H1 (cell line): ENCODE measurements at regions not wholly inside any gene's neighbourhood (a gene's known extent, or its start where the extent isn't known, plus 50 kb on each side); places are given as distances from the start of the nearest gene placed in this dataset.

Experiments used
- CTCF ChIA-PET: fragments of 300-600 bp; sonication (Branson Sonifier 250); formaldehyde crosslinking; loops from one replicate; lab custom pipeline; 2021; ENCODE audit not compliant: partially characterized antibody; lab: Charles Lee
- POLR2A ChIA-PET: fragments of 300-600 bp; sonication (Branson Sonifier 250); formaldehyde crosslinking; loops from one replicate; lab custom pipeline; 2021; ENCODE audit warnings: inconsistent platforms; ENCODE audit not compliant: partially characterized antibody; lab: Charles Lee
- DNase-seq, 2 experiments: peaks; one replicate each; pipeline versions ENCODE4 v3.0.0 to v3.0.0-alpha.2; 2010 to 2022; ENCODE audit warnings: low spot score in 2 of 2, low read depth in 1 of 2, mixed read lengths in 1 of 2
- FAIRE-seq: peaks from 2 replicates; lab custom pipeline; 2011; peaks lifted over from hg19 to GRCh38; lab: Jason Lieb, UNC
- H2AFZ ChIP-seq: 2 replicates; pipeline ENCODE4 v1.8.1; 2012; ENCODE audit warnings: low read length, inconsistent platforms
- H2AK5ac ChIP-seq: 2 replicates; pipeline ENCODE4 v1.6.1; 2013; ENCODE audit warnings: low read depth, low read length
- H2BK120ac ChIP-seq: replicated peaks from 2 replicates; pipeline ENCODE3; 2013; ENCODE audit warnings: low read depth, low read length, inconsistent platforms
- H2BK12ac ChIP-seq: 2 replicates; pipeline ENCODE4 v1.6.1; 2013; ENCODE audit warnings: low read depth, low read length
- H2BK15ac ChIP-seq: 2 replicates; pipeline ENCODE4 v1.6.1; 2013; ENCODE audit warnings: low read length
- H2BK20ac ChIP-seq: 2 replicates; pipeline ENCODE4 v1.6.1; 2013; ENCODE audit warnings: low read length
- H2BK5ac ChIP-seq: 2 replicates; pipeline ENCODE4 v1.6.1; 2013; ENCODE audit warnings: low read depth, low read length
- H3K14ac ChIP-seq: 2 replicates; pipeline ENCODE4 v1.6.1; 2013; ENCODE audit warnings: inconsistent platforms; ENCODE audit not compliant: insufficient read length
- H3K18ac ChIP-seq: 2 replicates; pipeline ENCODE4 v1.6.1; 2013; ENCODE audit warnings: low read length; ENCODE audit errors: extremely low read depth
- H3K23ac ChIP-seq: 2 replicates; pipeline ENCODE4 v1.6.1; 2013; ENCODE audit warnings: inconsistent platforms; ENCODE audit not compliant: insufficient read length
- H3K23me2 ChIP-seq: 2 replicates; pipeline ENCODE4 v1.6.1; 2013; ENCODE audit warnings: low read depth, low read length
- H3K27ac ChIP-seq: 2 replicates; pipeline ENCODE4 v1.6.1; 2011; ENCODE audit warnings: low read depth, low read length, inconsistent platforms
- H3K27me3 ChIP-seq, 4 experiments: replicated peaks in 1 of 4; 1 replicate in 1 of 4; 2 replicates in 3 of 4; pipeline versions ENCODE4 v1.6.1 to v1.8.1; 2011 to 2013; ENCODE audit warnings: low read length in 3 of 4, mild to moderate bottlenecking in 3 of 4, inconsistent platforms in 2 of 4, mixed read lengths in 2 of 4, moderate library complexity in 1 of 4; ENCODE audit not compliant: control insufficient read depth in 3 of 4, insufficient read depth in 3 of 4; ENCODE audit errors: extremely low read depth in 1 of 4
- H3K36me3 ChIP-seq, 4 experiments: 2 replicates each; pipeline versions ENCODE4 v1.6.1 to v1.8.1; 2011 to 2013; ENCODE audit warnings: mild to moderate bottlenecking in 4 of 4, low read length in 3 of 4, moderate library complexity in 2 of 4, control low read depth in 1 of 4, inconsistent platforms in 1 of 4; ENCODE audit not compliant: insufficient read depth in 4 of 4, control insufficient read depth in 2 of 4
- H3K4ac ChIP-seq: replicated peaks from 2 replicates; pipeline ENCODE3; 2013; ENCODE audit warnings: low read length, low read depth, mixed read lengths, inconsistent platforms; ENCODE audit not compliant: insufficient read length
- H3K4me1 ChIP-seq, 4 experiments: replicated peaks in 1 of 4; 1 replicate in 1 of 4; 2 replicates in 3 of 4; pipeline versions ENCODE4 v1.6.1 to v1.8.1; 2011 to 2013; ENCODE audit warnings: low read length in 3 of 4, inconsistent platforms in 2 of 4, mixed read lengths in 1 of 4; ENCODE audit not compliant: insufficient read depth in 4 of 4, control insufficient read depth in 3 of 4
- H3K4me2 ChIP-seq, 2 experiments: 2 replicates each; pipeline versions ENCODE4 v1.6.1 to v1.8.1; 2011 to 2013; ENCODE audit warnings: low read depth in 2 of 2, low read length in 2 of 2, control low read depth in 1 of 2, inconsistent platforms in 1 of 2, mild to moderate bottlenecking in 1 of 2; ENCODE audit not compliant: insufficient read depth in 1 of 2
- H3K4me3 ChIP-seq, 4 experiments: fragments of 200-600, 300-600 bp in 1 of 4; sonication (generic), shearing (Covaris generic), sonication (Bioruptor Twin) in 1 of 4; 2 replicates each; pipeline versions ENCODE4 v1.5.1 to v1.8.1; 2011 to 2016; ENCODE audit warnings: low read length in 4 of 4, low read depth in 3 of 4, control low read depth in 2 of 4, inconsistent platforms in 2 of 4, mild to moderate bottlenecking in 2 of 4, mixed read lengths in 1 of 4, moderate library complexity in 1 of 4; ENCODE audit not compliant: insufficient read depth in 2 of 4; ENCODE audit errors: extremely low read depth in 1 of 4
- H3K56ac ChIP-seq: replicated peaks from 2 replicates; pipeline ENCODE3; 2013; ENCODE audit warnings: low read depth, mild to moderate bottlenecking, mixed read lengths, low read length, inconsistent platforms; ENCODE audit not compliant: insufficient read length
- H3K79me1 ChIP-seq: 2 replicates; pipeline ENCODE4 v1.6.1; 2013; ENCODE audit warnings: low read depth, low read length, control low read depth
- H3K79me2 ChIP-seq, 2 experiments: 2 replicates each; pipeline versions ENCODE4 v1.6.1 to v1.8.1; 2012 to 2013; ENCODE audit warnings: low read length in 2 of 2, mild to moderate bottlenecking in 2 of 2, inconsistent platforms in 1 of 2; ENCODE audit not compliant: insufficient read depth in 2 of 2, control insufficient read depth in 1 of 2
- H3K9ac ChIP-seq, 4 experiments: replicated peaks in 1 of 4; 1 replicate in 1 of 4; 2 replicates in 3 of 4; pipeline versions ENCODE4 v1.6.1 to v1.8.1; 2011 to 2013; ENCODE audit warnings: low read depth in 3 of 4, low read length in 3 of 4, control low read depth in 2 of 4, mild to moderate bottlenecking in 2 of 4, moderate library complexity in 2 of 4, inconsistent platforms in 1 of 4; ENCODE audit errors: extremely low read depth in 1 of 4
- H3K9me3 ChIP-seq, 2 experiments: 2 replicates each; pipeline versions ENCODE4 v1.6.1 to v1.8.1; 2012 to 2013; ENCODE audit warnings: mild to moderate bottlenecking in 2 of 2, moderate library complexity in 2 of 2, control low read depth in 1 of 2, inconsistent platforms in 1 of 2, low read depth in 1 of 2, low read length in 1 of 2, mixed read lengths in 1 of 2; ENCODE audit not compliant: insufficient read depth in 2 of 2
- H4K20me1 ChIP-seq, 2 experiments: replicated peaks in 1 of 2; 2 replicates each; pipeline versions ENCODE3 to v1.8.1; 2011 to 2013; ENCODE audit warnings: inconsistent platforms in 2 of 2, low read length in 2 of 2, mild to moderate bottlenecking in 1 of 2; ENCODE audit not compliant: insufficient read depth in 2 of 2, control insufficient read depth in 1 of 2
- H4K5ac ChIP-seq: 2 replicates; pipeline ENCODE4 v1.6.1; 2013; ENCODE audit warnings: low read length, low read depth, mixed read lengths, inconsistent platforms; ENCODE audit not compliant: insufficient read length
- H4K8ac ChIP-seq: 2 replicates; pipeline ENCODE4 v1.8.0; 2013; ENCODE audit warnings: mild to moderate bottlenecking, moderate library complexity, low read length, inconsistent platforms; ENCODE audit not compliant: insufficient read depth; ENCODE audit errors: extremely low read depth
- H4K91ac ChIP-seq: replicated peaks from 2 replicates; pipeline ENCODE3; 2013; ENCODE audit warnings: low read length, mixed read lengths, inconsistent platforms; ENCODE audit not compliant: insufficient read length
- TAF7 ChIP-seq: optimal IDR thresholded peaks from 2 replicates; pipeline ENCODE3; 2011; ENCODE audit warnings: low read depth, mild to moderate bottlenecking, inconsistent platforms, low read length, moderate library complexity, borderline replicate concordance
- WGBS, 2 experiments: shearing (Covaris generic) in 1 of 2; methylation state at CpG; one replicate each; pipeline versions ENCODE4 v1.1.6 to v1.1.7; 2013 to 2015; ENCODE audit warnings: low lambda C conversion rate in 2 of 2, mixed read lengths in 2 of 2, inconsistent platforms in 1 of 2, low coverage in 1 of 2, missing lambda C conversion rate in 1 of 2; ENCODE audit not compliant: insufficient replicate concordance in 2 of 2, insufficient coverage in 1 of 2, insufficient read length in 1 of 2; ENCODE audit errors: extremely low coverage in 1 of 2, missing lambda C conversion rate in 1 of 2; 5-methylcytosine and 5-hydroxymethylcytosine counted together

DNA sequence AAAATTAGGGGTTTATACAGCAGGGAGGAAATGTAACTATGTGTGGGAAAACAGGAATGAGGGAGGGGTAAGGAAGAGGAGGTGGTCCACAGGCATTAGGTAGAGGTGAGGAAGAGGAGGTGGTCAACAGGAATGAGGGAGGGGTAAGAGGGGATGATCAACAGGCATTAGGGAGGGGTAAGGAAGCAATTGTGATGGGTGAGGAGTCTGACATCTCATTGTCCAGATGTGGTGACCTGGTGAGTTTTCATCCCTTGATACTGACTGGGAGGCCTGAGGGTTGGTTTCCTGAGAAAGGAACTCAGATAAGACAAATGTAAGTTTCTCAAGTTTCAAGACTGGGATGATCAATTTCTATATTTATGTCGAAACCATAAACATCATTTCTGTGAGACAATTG is 206.2 kb upstream of the C16orf82 start:
- H3K9ac ChIP-seq, result no peak overlapping the region
- H4K5ac ChIP-seq, result no peak overlapping the region
- H3K4me1 ChIP-seq, result no peaks in the 10 kb centered on the region
- FAIRE-seq (no peak), DNase-seq (no peak)
- H3K56ac ChIP-seq, result no peak overlapping the region
- TF ChIP-seq TAF7, result no peak
- no peaks in the 10 kb centered on the region for H3K27me3 ChIP-seq
- H3K9me3 ChIP-seq, result peaks cover 0 to 13% of the 10 kb centered on the region in 2 experiments; a peak in 1 of 4 replicates
- no peak overlapping the region for H2AK5ac ChIP-seq
- ChIA-PET CTCF (no interaction called here), POLR2A (no interaction called here)
- no peak overlapping the region for H3K4ac ChIP-seq
- no peaks in the 10 kb centered on the region for H4K20me1 ChIP-seq
- no peaks in the 10 kb centered on the region for H3K36me3 ChIP-seq
- H3K79me1 ChIP-seq, result no peaks in the 10 kb centered on the region
- 94% methylated on average over 1 of the region's 1 CpG; no CpG with 5 or more reads in 1 of the 2 experiments for WGBS, 2 experiments
- H2AFZ ChIP-seq, result no peak overlapping the region
- no peaks in the 10 kb centered on the region for H3K79me2 ChIP-seq
- H3K23me2 ChIP-seq, result no peaks in the 10 kb centered on the region
- H2BK5ac ChIP-seq, result no peak overlapping the region
- H4K8ac ChIP-seq, result no peak overlapping the region
- no peak overlapping the region; a peak in 2 of 8 replicates for H3K4me3 ChIP-seq
- H3K23ac ChIP-seq, result no peak overlapping the region
- H2BK15ac ChIP-seq, result no peak overlapping the region
- no peak overlapping the region for H3K14ac ChIP-seq
- no peak overlapping the region for H2BK120ac ChIP-seq
- H2BK20ac ChIP-seq, result no peak overlapping the region
- no peak overlapping the region for H3K18ac ChIP-seq
- H2BK12ac ChIP-seq, result no peak overlapping the region
- H3K4me2 ChIP-seq, result no peak overlapping the region
- H4K91ac ChIP-seq, result no peak overlapping the region
- no peak overlapping the region for H3K27ac ChIP-seq
